GM19324 (cell line): ENCODE measurements at regions not wholly inside any gene's neighbourhood (a gene's known extent, or its start where the extent isn't known, plus 50 kb on each side); places are given as distances from the start of the nearest gene placed in this dataset.
"Not testable (repeated sequence)": the region's sequence is repeated elsewhere in the genome, so short reads cannot be mapped to it uniquely, and the experiment has no call there.

ENCODE experiments used
- ATAC-seq: cut with Tn5 transposase; IDR thresholded peaks from one replicate; pipeline ENCODE4 v1.9.1; 2021; ENCODE audit warnings: mild to moderate bottlenecking, moderate library complexity; ENCODE audit not compliant: unreplicated experiment, low FRiP score

GRCh38 chr11:34797497-34797896, 118.7 kb downstream of the APIP start:
- ATAC-seq, result not testable (repeated sequence)

GRCh38 chr11:34795641-34796040, 120.5 kb downstream of the APIP start:
- no peak for ATAC-seq

GRCh38 chr11:34794696-34795095, 121.5 kb downstream of the APIP start:
- no peak for ATAC-seq

DNA sequence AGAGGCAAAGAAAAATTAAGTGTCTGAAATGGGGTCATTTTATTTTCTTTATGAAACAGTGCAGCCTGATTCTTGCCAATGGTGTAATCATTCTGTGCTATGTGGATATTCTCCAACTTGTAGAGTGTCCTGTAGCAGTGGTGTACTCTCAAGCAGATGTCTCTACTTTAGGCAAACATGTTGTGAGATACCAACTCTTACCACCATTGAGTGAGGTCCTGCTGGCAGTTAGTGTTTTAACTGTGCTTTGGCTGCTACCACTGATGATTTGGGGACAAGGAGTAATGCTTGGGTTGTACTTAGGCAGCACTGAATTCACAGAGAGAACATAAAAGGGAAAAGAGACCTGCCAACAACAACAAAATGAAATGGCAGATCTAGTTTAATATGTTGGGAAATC, 122.5 kb downstream of the APIP start:
- ATAC-seq, result no peak

GRCh38 chr11:34792814-34793258, 123.3 kb downstream of the APIP start:
- ATAC-seq, result no peak

DNA sequence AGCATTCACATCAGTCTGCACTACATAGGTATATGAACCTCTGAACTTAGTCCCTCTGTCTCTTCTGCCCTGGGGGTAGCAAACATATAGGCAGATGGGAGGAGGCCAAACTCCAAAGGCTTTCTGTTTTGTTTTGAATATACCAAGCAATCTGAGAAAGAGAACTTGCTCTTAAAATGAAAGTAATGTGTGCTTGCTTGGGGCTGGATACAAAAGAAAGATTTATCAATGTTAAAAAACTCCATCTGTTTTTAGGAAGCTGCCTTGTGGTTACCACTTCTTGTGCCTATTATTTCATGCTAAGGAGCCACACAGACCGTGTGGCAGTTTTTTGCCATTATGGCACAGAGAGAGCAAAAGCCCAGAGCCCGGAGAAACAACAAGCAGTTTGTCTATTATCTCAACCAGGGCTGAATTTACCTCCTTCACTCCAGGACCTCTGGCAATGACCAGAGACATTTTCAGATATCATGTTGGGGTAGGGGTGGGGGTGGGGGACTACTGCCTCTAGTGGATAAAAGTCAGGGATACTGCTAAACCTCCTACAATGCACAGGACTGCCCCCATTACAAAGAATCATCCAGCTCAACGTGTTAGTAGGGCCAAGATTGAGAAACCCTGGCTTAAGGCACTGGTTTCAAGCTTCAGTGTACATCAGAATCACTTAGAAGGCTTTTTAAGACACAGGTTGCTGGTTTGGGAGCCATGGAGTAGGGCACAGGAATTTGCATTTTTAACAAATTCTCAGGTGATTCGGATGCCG, 124.2 kb downstream of the APIP start:
- ATAC-seq, result peak; percentile 64

DNA sequence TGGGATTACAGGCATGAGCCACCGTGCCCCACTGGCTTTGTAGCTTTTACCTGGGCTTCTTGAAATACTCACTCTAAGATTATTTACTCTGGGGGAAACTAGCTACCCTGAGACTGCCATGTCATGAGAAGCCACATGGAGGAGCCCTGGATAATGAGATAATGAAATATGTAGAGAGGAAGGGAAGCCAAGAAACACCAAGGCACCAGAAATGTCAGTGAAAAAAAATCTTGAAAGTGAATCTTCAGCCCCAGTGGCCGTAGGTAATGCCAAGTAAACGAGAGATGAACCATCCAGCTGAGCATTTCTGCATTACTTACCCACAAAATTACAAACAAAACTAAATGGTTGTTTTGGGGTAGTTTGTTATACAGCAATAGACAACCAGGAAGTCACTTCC, 125.6 kb downstream of the APIP start:
- no peak for ATAC-seq

- ATAC-seq, result no peak
These were observed 126.9 kb downstream of the APIP start for GRCh38 chr11:34789196-34789834.

DNA sequence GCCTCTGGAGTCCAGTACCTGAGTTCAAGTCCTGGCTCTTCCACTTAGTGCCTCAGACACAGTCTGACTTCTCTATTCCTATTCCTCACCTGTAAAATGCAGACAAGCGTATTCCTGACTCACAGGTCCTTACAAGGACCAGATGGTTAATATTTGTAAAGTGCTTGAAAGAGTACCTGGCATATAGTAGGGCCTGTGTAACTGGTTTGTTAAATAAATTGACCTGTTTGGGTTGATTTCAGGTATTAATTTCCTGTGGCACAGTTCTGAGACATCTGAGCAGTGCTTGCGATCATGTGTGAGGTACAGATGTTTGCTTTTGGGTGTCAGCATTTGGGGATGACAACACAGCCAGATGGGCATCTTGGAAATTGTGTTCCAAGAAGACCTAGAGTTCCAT, 127.5 kb downstream of the APIP start:
- no peak for ATAC-seq

DNA sequence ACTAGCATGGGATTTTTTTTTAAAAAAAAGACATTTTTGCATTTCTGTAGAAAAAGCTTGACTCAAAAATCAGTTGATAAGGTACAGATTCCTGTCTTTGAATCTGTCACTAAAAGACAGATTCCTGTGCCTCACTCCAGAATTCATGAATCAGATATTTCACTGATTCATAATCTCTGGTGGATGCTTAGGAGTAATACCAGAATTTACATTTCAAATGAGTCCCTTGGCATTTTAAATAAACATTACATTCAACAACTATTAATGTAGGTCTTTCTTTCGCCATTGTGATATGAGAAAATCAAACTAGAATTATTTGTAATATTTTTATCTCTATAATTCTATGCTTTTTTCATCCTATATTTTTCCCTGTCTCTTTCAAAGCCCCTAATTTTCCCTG, 128.3 kb downstream of the APIP start:
- no peak for ATAC-seq

- no peak for ATAC-seq
These were observed 128.8 kb downstream of the APIP start for GRCh38 chr11:34787348-34787747.

GRCh38 chr11:34784318-34784841, 131.8 kb downstream of the APIP start:
- no peak for ATAC-seq

DNA sequence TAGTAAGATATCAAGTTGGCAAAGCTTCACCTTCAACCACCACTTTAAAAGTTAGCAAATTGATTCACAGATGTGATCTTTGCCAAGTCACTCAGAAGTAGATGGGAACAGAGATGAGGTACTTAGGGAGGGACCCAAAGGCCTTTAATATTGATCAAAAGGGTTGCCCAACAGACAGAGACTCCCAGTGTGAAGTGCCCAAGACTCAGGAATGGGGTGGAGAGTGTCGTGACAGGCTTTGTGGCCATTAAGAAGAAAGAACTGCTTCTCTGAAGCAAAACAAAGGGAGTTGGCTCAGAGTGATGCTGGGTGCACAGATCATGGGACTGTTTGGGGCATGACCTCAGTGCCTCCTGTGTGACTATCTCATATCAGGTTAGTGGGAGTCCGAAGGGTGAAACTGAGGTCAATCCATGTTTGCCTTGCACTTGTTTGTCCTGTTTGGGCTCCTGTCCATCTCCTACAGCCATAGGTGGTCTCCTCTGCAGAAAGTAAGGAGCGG, 132.3 kb downstream of the APIP start:
- no peak for ATAC-seq

DNA sequence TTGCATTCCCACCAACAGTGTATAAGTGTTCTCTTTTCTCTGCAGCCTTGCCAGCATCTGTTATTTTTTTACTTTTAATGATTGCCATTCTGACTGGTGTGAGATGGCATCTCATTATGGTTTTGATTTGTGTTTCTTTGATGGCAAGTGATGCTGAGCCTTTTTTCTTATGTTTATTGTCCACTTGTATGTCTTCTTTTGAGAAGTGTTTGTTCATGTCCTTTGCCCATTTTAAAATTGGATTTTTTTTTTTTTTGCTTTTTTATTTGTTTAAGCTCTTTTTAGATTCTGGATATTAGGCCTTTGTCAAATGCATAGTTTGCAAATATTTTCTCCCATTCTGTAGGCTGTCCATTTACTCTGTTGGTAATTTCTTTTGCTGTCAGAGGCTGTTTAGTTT, 134.4 kb downstream of the APIP start:
- ATAC-seq, result not testable (repeated sequence)

- no peak for ATAC-seq
These were observed 140.7 kb downstream of the APIP start for GRCh38 chr11:34775417-34775888.

GRCh38 chr11:34774604-34775003, 141.6 kb downstream of the APIP start:
- no peak for ATAC-seq

DNA sequence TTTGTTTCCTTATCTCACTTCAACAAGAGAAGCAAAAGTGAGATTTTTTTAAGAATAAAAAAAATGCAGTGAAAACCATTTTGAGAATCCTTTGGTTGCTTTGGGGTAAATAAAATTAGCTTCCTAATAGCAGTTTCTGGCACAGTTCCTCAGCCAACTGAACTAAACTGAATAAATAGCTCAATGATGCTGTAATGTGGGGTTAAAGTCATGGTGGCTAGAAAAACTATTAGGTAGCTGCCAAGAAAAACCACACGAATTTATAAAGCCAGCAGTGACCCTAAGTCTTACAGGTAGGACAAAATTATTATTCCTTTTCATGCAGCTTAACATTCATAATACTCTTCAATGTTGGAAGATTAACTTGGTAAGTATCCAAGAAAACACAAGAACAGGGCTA, 142.4 kb downstream of the APIP start:
- no peak for ATAC-seq

DNA sequence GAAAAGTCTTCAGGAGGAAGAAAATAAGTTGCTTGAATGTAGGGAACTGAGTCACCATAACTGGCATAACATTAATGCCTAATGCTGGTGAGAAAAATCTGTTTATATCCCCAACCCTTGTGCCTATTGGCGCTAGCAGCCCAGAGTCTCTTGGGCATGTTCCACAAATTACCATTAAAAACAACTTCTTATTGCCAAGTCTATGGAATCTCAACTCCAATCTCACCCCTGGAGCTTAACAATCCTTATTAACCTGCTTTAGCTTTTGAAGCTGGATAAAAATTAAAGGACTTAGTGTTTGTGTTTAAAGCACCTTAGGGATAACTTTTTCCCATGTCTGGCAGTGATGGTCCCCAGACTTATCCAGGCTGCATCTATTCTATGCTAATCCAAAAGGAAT, 143.0 kb downstream of the APIP start:
- no peak for ATAC-seq

DNA sequence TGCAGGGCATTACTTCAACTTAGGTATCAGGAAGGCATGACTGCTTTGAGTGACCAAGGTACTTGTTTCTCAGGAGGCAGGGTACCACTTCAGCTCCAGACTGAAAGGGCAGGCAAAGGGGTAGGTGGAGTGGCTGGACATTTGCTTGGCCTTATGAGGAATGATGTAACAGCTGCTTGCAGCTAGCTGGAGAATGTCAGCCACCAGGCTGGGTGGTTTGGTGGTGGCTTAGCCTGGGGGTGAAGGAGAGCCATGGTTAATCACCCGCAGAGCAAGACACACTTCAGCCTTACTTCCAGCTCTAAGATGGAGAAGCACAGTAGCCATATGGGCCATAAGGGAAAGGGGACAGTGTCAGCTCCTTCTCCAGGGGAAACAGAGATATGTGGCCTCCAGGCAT, 146.1 kb downstream of the APIP start:
- no peak for ATAC-seq

- ATAC-seq, result no peak
These were observed 147.0 kb downstream of the APIP start for GRCh38 chr11:34769224-34769623.

- not testable (repeated sequence) for ATAC-seq
These were observed 141.7 kb downstream of the EHF start for GRCh38 chr11:34762625-34763024.

DNA sequence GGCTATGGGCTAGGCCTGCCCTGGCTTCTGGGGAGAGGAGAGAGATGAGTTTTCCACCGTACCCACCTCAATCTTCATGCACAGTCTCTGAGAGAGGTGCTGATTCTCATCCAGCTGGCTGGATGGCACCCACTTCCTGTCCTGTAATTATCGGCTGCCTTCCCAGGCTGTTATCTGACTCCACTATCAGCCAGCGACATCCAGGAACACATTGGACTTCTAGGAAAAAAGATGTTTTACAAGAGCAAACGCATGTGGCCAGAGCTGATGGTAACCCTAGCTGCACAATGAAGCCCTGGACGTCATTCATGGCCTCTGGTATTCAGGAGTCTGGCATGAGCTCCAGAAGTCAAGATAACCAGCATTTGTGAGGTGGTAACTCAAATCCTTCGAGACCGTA, 137.4 kb downstream of the EHF start:
- ATAC-seq, result no peak
